EL (cell line): ENCODE measurements at regions not wholly inside any gene's neighbourhood (a gene's known extent, or its start where the extent isn't known, plus 50 kb on each side); places are given as distances from the start of the nearest gene placed in this dataset.

Experiments
- DNase-seq: peaks from one replicate; pipeline ENCODE4 v3.0.0-alpha.2; 2016

DNA sequence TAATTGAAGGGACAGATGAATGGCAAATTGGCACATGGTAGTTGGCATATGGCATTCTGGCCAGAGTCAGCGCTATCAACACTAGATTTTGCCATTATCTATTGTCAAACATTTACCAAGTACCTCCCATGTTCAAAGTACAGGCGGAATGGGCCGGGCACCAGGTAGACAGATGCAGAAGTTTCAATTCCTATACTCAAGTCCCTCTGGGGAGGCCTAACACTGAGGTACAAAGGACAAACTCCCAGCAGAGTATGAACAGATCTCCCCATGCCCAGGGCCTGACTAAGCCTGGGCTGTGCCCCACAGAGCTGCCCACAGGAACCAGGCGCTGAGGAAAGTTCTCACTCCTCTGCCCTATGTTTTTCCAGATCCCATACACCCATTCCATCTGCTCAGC, 257.5 kb upstream of the KLHL29 start:
- no peak for DNase-seq

DNA sequence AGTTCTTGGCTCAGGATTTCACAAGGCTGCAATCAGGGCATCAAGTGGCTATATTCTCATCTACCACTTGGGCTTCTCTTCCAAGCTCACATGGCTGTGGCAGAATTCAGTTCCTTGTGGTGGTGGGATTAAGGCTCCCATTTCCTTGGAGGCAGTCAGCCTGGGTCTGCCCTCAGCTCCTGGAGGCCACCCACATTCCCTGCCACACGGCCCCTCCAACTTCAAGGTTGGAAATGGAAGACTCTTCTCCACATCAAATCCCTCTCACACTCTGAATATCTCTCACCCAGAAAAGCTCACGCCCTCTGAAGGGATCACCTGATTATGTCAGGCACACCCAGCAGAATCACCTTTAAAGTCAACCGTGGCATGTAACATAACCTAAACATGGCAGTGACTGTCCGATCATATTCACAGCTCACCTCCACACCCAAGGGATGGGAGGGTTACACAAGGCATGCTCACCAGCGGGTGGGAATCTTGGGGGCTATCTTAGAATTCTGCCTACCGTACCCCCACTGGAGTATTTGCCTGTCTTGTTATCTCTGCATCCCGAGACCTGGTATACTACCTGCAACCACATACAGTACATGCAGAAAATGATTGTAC, 256.2 kb upstream of the KLHL29 start:
- DNase-seq: no peak

DNA sequence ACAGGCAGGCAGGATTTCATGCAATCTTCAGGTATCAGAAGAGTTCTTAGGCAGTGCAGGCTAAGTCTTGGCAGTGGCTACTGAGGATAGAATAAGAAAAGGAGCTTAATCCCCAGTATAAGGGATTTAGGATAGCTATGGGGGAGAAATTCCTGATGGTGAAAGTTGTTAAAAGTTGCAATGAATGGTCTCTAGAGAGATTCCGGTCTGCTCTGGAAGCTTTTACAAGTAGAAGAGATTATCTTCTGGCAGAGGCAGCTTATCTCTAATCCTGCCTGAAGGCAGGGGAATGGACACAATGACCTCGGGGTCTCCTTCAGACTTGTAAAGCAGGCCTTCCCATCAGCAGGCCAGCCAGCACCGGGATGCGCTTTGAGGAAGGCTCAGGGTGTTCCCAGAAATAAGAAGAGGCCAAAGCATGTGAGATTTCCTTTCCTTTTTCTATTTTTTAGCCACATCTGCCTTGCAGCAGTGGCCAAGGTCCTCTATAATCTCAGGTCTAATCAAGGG, 253.9 kb upstream of the KLHL29 start:
- no peak for DNase-seq

DNA sequence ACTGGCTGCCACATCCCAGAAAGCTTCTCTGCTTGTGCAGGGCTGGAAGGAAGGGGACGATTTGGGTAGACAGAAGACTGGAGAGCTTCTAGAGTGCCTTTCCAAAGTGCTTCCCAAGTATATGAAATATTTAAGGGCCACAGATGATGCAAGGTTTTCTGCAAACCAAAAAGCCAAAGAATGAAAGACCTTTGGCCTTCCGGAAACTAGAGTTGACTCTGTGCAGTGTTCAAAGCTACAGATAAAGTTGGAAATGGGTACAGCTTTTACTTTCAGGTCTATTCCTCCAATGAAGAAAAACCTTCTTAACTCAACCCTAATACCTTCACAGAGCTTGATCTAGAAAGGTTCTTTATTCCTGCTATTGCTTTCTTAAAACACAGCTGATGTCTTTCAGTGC, 253.0 kb upstream of the KLHL29 start:
- DNase-seq: no peak

DNA sequence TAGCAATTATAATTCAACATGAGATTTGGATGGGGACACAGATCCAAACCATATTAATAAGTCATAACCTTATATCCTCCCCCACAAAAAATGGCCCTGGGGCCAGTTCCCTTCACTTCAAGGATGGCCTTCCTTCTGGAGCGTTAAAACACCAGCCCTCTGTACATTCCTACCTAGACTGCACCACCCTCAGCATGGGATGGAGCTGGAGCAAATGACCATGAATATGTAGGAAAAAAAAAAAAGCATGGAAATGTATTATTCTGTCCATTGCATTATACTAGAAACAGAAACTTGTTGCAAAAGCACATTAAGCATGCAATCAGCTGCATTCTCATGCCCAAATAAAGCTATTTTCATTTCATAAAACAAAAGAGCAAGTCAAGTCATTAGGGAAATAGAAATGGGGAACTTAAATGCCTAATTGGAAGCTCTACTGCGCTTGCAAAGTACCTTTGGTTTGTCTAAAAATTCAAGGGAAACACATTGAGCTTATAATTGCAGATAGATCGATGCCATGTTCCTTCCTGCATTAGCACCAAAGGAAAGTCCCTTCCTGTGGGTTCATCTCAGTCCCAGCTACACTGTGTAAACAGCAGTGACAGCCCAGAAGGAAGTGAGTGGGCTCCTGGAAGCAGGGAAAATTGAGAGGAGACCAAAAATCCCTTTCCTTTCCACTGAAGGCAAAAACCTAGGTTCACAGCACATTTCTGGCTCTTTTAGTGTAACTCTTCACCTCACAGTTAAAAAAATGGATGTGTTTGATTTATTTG, 252.0 kb upstream of the KLHL29 start:
- no peak for DNase-seq

DNA sequence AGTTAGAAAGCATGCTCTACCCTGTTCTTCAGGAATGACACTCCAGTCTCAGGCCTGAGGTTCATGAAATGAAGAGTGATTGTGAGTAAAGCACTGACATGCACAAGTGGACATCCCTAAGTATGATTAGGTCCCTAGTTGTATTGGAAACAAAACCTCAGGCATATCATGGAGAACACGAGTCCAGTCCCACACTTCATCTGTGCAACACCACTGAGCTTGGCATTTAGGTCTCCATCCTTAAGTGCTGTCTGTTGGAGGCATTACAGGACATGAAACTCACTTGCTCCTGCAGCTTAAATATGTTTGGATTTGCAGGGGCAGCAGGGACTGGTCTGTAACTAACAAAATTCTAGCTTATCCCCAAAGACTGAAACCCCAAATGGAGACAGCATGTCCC, 250.3 kb upstream of the KLHL29 start:
- DNase-seq: no peak

DNA sequence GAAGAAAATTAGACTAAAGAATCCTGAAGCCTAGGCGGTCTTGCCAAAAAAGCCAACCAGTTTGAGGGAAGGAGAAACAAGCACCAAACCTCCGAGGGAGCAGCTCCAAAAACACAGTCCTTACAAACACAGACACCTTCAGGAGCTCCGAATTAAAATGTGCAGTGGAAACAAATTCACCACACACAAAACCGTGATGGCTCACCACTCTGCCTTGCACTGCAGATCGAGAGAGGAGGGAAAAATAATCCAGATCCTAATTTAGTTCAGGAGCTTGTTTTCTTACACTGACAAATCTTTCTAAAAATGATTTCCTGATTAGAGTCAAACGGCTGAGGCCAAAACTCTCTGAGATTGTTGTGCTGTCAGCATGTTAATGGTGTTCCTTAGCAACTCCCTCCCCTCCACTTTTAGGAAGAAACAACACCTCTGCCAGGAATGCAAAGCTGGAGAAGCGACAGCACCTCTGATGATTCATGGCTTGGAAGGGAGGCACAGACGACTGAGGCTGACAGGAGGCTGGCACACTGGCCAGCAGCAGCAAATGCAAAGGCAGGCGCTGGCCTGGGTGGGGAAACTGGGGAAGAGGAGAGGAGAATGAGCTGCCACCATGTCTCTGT, 249.4 kb upstream of the KLHL29 start:
- no peak for DNase-seq

DNA sequence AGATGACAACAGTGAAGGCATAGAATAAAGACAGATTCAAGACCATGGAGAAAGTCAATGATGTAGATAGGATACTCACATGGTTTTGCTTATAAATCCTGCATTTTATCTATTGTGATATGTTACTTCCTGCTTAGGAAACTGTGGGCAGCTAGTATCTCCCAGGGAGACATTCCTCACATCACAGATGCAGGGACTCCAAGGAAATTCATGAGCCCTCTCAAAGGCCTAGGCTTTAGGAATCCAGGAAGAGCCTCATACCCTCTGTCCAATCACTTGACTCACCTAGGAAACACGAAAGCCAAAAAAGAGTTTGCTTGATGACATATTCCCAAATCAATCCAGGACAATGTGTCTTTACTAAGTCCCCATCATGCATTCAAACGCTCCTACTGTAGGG, 247.8 kb upstream of the KLHL29 start:
- no peak for DNase-seq

DNA sequence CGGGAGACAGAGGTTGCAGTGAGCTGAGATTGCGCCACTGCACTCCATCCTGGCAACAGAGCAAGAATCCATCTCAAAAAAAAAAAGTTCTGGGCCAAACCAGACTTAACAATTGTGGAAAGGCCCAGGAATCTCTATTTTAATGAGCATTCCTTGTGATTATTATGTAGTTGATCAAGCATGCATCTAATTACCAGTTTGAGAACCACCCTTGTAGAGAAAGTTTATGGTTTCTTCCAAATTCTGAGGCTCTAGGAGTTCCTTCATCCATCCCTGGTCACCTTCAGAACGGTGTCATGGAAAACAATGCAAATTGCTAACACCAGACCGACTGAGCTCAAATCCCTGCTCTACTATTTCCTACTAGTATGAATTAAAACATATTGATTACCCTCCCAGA, 246.3 kb upstream of the KLHL29 start:
- no peak for DNase-seq

DNA sequence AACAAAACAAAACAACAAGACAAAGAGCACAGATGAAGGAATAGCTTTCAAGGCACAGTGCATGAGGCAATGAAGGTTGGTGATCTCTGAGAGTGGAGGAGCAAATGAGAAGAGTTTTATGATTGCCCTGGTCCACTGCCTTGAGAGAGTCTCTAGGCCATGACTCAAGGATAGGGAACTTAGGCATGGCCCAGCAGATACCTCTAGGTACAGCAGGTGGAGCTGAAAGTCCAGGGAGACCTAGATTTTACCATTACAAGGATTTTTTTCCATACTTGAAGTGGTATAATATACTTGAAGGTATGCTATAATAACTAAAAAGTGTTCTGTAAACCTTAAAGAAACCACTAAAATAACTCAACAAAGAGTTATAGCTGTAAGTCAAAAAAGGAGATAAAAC, 239.5 kb upstream of the KLHL29 start:
- no peak for DNase-seq

DNA sequence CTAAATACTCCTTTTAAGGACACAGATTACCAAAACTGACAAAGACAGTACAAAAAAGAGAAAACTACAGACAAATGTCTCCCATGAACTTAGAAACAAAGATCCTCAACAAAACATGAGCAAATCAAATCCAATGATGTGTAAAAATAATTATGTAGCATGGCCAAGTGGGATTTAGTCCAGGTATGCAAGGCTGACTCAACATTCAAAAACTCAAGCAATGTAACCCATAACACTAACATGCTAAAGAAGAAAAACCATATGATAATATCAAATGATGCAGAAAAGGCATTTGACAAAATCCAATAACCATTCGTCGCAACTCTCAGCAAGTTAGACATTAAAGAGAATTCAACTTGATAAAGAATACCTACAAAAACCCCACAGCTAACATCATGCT, 239.0 kb upstream of the KLHL29 start:
- no peak for DNase-seq

DNA sequence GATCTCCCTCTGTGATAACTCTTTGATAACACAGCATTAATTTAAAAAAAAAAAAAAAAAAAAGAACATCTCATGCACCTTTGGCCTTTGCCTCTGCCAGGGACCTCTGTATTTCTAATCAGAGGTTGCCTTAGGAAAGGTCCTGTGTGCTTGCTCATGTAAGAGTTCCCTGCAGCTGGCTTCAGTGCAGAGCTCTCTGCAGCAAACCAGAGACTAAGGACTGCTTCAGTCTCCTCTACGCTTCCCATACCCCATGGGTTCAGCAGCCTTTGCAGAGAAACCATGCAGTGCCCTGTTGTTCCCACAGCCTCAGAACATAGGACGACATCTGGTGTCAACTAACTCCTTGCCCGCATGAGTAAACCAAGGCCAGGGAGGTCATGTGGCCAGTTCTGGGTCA, 236.6 kb upstream of the KLHL29 start:
- DNase-seq: no peak

DNA sequence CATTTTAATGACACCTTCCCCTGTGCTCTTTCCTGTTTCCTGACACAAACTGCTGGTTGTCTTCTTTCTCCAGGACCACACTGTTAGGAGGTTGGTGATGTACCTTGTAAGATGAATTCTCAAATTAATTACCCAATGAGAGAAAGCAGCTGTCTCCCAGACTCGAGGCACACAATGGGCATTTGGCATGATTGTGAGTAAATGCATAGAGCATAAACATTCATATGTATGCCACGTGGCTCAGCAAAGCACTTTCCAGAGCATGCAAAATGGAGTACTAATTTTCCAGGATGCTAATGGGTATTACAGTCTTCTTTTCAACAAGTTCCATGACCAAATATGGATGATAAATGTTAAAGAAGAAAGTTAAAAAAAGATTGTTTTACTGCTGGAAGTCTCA, 235.2 kb upstream of the KLHL29 start:
- no peak for DNase-seq

DNA sequence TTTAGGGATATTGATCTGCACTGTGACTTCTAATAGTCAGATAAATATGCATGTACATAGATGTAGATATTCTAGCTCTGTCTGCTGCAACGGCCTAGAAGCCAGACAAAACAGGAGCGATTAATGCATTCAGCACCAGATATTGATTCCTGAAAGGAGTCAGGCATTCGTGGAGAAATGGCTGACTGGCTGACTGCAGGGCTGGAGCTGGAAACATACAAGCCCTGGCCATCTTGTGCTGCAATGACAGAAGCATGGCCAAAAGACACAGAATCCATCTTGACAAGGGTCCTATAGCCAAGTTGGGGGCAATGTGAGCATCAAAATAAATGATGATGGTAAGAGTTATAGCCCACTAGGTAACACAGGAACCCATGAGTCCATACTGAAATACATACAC, 231.5 kb upstream of the KLHL29 start:
- DNase-seq: no peak

DNA sequence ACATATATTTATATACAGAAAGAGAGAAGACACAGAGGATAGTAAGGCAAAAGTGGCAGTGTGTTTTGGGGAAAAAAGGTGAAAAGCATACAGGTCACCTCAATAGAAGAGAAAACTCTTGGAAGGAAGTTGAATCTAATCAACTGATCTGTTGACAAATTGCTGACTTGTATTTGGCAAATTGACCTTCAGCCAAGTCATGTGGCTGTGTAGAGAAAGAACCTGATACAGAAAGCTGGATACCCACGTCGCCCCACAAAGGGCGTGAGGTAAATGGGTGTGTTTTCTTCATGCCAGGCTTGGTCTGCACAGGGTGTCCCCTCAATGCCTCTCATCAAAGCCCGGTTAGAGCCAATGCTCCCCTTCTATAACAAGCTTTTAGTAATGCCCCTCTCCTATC, 230.0 kb upstream of the KLHL29 start:
- DNase-seq: no peak

DNA sequence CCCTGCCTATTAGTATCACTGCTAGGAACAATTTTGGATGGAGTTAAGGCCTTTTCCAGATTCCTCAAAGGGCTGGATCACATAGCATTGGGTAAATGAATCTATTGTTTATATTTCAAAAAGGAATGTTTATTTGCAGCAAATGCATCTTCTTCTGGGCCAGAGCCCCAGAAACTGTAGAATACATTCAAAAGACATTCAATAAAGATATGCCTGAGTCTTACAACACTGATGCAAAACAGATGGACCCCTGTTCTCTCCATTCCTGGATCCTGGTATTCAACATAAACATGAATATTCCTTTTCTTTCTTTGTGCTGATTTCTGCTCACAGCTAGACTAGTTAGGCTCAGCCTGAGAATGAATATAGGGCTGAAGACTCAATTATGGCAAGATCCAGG, 227.2 kb upstream of the KLHL29 start:
- no peak for DNase-seq

DNA sequence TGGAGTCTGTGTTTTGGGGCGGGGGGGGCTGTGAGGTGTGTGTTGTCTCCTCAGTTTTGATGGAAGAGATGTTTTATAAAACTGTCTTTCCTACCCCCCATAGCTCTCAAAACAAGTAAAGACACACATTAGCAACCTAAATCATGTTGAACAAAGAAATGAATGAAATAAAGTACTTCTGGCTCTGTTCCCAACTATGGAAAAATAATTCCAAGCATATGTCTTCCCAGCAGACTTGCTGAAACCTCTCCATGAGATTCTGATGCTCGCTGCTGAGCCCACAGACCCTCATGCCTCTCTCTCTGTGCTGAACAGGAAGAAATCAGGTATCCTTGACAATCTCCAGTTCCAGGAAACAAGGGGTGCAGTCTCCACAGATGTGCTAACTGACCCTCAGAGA, 226.7 kb upstream of the KLHL29 start:
- DNase-seq: no peak

DNA sequence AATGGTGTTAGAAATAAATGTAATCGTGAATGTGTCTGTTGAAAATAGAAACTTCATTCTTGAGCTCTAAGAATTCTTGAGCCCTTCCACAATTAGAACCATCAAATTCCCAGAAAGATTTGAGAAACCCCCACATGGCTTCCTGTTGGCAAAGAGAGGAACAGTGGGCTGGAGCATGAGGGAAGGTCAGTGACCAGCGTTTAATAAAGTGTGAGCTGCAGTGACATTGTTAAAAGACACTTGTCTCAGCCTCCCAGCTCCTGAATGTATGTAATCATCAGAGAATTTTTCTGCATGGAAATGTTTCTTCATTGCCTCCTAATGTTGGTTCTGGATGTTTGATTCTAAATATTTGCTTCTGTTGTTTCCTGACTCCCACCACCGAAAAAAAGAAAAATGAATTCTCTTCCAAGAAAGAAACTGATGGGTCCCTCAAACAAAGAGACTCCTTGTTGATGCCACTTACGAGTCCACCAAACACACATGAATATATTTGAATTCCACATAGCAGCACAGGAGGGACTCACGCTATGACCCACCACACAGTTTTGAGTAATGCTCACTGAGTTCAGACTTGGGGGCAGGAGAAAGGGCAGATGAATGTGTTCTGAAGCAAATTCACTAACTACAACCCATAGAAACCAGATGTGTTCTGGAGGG, 225.1 kb upstream of the KLHL29 start:
- DNase-seq: no peak

DNA sequence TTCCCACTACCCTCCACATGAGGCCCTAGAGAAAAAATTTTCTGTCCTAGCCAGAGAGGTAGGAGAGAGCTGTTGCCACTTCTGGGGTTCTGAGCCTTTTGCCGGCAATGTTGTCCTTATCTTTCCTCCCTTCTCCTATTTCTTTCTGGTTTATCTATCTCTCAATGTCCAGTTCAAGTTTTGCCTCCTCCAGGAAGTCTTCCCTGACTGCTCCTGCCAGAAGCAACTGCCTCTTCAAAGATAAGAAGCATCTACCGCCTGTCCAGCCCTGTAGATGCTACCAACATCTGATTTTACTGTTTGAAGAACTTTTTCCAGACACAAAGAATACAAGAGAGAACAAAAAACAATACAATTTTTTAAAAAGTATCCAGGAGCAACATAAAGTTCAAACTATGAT, 220.8 kb upstream of the KLHL29 start:
- no peak for DNase-seq

DNA sequence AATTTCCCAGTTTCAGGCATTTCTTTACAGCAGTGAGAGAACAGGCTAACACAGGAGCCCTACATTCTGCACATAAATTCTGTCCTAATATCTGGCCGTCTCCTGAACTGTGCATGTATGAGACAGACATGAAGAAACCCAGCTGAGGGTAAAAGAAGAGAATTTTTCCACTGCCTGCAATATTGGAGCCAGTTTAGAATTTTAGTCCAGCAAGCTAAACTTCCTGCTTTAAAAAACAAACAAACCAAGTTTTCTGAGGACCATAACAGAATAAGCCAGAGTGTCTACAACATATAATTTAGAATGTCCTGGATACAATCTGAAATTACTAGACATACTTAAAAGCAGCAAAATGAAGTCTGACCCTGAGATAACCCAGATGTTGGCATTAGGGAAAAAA, 215.1 kb upstream of the KLHL29 start:
- no peak for DNase-seq

DNA sequence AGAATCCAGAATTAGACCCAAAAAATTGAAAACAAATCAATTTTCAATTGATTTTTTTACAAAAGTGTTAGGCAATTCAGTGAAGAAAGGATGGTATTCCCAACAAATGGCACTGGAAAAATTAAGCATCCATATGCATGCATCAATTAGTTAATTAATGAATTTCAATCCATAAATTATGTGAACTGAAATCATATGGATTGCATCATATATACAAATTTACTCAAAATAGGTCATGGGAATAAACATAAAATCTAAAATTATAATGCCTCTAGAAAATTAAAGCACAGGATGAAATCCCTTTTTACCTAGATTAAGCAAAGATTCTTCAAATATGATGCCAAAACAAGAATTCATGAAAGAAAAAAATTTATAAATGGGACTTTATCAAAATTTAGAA, 213.9 kb upstream of the KLHL29 start:
- DNase-seq: no peak

DNA sequence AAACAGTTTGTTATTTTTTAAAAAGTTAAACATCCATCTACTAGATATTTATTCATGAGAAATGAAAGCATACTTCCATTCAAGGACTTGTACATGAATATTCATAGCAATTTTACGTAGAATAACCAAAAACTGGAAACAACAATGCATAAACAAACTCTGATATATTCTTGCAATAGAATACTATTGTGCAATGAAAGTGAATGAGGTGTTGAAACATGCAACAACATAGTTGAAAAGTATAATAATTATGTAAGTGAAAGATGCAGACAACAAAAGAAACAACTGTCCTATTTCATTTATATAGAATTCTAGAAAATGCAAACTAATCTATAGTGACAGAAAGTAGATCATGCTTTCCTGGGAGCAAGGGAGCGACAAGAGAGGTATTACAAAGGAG, 206.6 kb upstream of the KLHL29 start:
- DNase-seq: no peak

DNA sequence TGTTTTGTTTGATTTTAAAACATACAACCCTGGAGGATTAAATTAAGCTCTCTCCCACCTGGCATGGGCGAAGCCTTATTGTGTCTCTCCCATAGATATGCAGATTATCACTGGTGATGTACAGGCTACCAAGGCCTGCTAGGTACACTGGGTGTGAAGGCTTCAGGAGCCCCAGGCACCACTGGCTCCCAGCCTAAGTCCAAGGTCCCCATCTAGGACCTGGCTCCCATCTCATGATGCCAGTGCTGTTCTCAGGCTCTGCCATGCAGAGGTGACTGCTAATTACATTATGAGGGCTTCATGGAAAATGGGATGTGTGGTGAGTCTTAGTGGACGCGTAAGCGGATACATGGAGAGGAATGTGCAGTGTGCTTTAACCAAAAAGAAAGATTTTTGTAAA, 201.2 kb upstream of the KLHL29 start:
- DNase-seq: no peak
